GM19397 (cell line): ENCODE measurements at regions not wholly inside any gene's neighbourhood (a gene's known extent, or its start where the extent isn't known, plus 50 kb on each side); places are given as distances from the start of the nearest gene placed in this dataset.

Experiments used
- ATAC-seq: cut with Tn5 transposase; IDR thresholded peaks from one replicate; pipeline ENCODE4 v1.9.1; 2021; ENCODE audit warnings: mild to moderate bottlenecking, moderate library complexity; ENCODE audit not compliant: unreplicated experiment

DNA sequence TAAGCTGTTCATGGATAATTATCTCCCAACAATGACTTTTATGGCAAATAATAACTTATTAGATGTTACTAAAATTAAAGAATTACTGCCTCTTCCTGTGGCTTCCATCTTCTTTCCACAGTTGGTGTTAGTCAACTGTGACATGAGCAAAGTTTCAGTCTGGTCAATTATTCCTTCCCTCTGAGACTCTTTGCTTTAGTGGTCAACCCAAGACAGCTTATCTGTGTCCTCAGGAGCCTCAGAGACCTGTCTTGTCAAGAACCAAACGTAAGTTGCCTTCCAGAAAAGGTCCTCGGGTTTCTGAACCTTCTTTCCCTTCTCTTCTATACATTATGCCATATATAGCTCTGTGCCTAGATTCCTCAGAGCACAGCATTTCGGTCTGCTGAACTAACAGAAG is 263.2 kb upstream of the ZP4 start:
- no peak for ATAC-seq

DNA sequence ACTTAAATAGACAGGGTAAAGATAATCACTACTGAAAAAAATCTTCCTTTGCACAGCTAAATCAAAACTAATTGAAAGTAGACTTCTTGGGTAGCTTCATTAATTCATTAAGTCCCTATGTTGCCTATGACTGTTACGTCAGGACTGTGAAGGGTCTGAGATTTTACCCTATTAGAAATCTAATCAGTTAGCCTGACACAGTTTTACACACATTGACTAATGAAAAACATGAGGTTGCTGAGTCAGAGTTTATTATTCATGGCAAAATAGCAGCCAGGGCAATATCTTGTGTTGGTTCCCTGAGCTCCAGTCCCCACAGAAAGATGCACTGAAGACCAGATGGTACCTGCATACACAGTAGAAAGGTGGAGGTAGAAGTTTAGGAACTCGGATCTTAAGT is 262.5 kb upstream of the ZP4 start:
- no peak for ATAC-seq

DNA sequence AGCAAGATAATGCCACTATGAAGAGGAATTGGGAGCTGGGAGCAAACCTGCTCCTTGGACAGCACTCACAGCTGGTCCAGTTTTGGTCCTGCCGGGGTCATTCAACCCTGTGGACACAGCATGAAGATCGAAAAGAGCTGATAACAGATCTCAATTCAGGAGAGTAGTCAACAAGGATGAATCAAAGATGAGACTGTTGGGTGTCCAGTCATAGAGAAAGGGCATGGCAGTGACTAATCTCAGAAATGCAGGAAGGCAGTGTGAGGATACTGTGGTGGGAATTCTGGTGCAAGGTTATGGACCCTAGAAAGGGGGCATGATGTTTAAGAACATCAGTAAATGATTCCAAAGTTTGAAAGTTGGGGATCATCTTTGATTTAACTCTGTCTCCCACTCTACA is 261.4 kb upstream of the ZP4 start:
- no peak for ATAC-seq

DNA sequence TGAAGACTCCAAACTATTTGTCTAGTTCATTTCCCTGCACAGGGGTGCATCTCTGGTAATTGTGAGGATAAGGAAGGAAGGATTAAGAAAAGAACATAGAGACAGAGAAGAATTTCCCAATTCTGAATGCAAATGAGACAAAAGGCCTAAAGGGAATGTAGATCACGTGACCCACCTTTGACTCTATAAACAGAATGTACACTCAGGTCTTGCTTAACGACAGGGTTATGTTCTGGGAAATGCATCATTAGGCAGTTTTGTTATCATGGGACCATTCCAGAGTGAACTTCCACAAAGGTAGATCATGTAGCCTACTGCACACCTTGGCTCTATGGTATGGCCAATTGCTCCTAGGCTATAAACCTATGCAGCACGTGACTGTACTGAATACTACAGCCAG is 252.3 kb upstream of the ZP4 start:
- ATAC-seq = no peak

DNA sequence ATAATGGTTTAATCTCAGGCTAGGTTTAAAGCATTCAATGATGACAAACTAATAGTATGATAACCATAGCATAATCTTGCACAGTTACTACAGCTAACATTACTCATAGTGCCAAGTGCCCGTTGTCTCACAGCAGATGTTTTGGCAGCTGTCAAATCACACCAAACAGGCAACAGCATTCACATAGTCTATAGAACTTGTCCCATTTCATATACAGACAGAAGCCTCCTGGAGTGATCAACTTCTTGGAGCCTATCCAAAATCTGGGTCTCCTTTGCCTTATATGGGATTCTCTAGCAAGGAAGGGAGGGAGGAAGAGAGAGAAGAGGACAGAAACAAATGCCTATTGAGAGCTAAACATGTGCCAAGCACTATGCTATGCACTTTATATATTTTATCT is 250.6 kb upstream of the ZP4 start:
- no peak for ATAC-seq

- no peak for ATAC-seq
These were observed 249.0 kb upstream of the ZP4 start for GRCh38 chr1:238139713-238140112.

DNA sequence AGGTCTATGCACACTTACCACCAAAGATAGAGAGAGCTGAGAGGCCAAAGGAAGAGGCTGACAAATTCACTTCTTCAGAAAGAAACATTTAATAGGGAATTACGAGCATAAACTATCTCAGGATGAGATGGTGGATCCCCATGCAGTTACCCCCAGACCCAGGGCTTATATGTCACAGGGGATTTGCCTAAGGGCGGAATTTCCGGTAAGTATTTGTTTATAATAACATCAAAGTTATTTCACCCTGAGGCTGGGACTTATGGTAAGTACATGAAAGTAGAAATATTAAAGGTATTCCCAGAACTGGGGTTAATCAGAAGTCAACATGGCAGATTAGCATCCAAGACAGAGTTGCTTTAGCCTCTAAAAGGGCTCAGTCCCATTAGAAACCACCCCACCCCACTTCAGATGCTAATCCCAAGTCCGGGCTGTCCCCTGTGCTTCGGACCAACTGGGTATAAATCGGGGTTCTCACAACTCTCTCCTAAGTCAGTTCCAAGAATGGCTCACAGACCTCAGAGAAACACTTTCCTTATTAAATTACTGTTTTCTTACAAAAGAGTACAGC is 247.4 kb upstream of the ZP4 start:
- ATAC-seq = no peak

DNA sequence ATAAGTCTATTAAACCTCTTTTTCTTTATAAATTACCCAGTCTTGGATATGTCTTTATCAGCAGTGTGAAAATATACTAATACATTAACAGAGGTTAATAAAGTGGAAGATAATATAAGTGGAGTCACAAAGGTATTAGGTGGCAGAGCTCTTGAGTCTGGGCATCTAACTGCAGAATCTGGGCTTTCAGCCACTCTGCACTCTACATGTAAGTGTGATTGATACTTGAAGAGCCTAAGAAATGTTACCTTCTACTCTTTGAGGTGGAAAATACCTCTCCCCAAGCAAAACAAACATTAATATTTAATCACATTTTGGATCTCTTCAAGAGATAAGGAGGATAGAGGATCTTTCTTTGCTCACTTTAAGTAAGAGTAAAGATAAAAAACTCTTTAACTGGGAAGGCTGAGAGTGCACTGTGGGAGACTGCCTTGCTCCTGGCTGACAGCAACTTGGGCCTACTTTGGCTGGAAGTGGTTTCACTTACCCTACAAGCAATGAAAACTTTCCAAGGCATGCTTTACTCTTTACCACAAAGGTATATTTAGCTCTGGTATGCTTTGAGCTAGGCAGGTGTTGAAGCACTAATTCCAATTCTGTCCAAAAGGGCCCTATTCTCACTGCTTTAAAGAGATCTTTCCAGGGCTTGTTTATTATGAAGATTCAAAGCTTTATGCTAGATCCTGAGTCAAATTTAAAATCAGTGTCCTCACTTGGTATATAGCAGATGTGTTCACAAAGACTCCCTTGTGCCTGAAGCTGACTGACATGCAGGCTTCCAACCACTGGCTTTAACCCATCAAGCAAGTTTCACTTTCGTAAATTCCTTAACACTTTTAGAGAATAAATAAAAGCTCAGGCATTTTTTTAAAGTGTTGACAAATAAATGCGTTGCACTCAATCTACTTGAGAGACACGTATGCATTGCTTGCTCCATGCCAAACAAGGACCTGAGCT is 245.3 kb upstream of the ZP4 start:
- no peak for ATAC-seq

DNA sequence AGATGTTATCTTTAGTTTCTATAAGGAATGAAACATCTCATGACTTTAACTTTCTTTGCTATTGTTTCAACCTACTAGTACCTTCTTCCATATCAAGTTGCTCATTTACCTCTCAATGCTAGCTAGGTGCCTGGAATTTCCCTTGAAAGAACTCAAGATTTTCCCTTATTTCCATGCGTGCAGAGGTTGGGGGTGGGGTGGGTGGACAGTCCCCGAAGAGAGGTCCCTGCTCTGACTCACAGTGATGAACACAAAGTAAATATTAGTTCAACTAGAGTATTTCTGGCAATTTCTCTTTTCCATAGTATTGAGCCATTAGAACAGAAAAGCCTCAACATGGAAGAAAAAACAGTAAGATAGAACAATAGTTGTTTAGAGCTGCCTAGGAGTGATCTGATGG is 239.0 kb upstream of the ZP4 start:
- ATAC-seq = no peak

GRCh38 chr1:238123201-238123600 is 232.5 kb upstream of the ZP4 start:
- no peak for ATAC-seq

- no peak for ATAC-seq
These were observed 229.1 kb upstream of the ZP4 start for GRCh38 chr1:238119861-238120260.

DNA sequence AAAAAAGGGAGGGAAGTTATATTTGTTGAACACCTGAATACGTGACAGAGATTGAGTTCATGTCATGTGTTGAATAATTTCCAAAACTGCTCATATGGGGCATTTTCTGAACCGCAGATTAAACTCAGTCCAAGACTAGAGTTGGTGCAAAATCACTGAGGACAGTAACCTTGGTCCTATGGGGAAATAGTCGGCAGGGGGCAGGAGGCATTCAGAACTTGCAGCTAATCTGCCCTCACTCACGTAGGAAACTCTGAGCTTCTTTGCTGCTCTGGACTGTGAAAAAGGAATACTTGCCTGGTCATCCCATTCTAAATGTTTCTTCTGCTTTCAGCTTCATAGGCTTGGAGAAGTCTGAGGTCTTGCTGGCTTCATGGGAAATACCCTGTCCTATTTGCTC is 228.3 kb upstream of the ZP4 start:
- ATAC-seq = no peak

GRCh38 chr1:238115852-238116251 is 225.1 kb upstream of the ZP4 start:
- ATAC-seq = no peak

DNA sequence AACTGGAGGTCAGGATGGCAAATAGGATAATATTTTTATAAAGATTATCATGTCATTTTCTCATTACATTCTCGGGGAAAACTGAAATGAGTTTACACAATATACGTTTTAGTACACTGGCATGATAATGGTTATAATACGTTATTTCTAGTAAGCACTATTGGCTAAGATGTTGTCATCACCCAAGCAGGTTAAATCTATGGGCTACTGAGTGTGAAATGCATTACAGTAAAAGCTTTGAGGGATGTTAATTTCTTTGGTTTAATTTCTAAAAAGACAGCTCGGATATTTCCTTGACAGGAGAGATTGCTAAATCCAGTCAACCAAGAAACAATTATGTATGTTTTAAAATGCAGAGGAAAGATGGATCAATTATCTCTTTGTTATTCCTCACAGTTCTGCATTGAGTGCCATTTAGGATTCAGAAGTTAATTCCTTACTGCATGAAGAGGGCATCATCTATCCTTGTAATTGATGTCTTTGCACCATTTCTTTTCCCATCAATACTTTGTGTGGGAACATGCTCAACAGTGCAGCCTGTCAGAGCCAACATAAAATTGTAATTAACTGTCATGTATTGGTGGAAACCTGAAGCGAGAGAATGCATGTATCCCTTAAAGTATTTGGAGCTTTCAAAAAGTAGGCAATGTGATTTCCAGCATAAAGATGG is 222.4 kb upstream of the ZP4 start:
- ATAC-seq = no peak

DNA sequence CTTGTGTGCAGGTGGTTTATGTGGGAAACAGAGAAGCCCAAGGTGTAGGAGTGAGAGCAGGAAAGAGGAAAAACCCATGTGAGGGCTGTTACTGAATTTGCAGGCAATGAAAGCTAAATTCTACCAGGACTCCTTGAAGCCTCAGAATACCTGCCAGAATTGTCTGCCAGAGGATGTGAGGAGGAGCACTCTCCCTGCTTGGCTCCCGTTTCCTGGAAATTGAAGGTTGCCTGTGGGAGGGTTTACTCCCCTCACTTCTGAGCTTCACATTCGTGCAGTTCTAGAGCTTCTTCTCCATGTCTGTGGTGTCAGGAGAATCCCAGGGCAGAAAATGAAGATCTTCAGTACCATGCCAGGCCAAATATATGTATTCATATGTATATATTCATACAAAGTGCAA is 220.8 kb upstream of the ZP4 start:
- no peak for ATAC-seq

GRCh38 chr1:238111081-238111480 is 220.4 kb upstream of the ZP4 start:
- no peak for ATAC-seq

GRCh38 chr1:238108417-238108816 is 217.7 kb upstream of the ZP4 start:
- ATAC-seq = no peak

DNA sequence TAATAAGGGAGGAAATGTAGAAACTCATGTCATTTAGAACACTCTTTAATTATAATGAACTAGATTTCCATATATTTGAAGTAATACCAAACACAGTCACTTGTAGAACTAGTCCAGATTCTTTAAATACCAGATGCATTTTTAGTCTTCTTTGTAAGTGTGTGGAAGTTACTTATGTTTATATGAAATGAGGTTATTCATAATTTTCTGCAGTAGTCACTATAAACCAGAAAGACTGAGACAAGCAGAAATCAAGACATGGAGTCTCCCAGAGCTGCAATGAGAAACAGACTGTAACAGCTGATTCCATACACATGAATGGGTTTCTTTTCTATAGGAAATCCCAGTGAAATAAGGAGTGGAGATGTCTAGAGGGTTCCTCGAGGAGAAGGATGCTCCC is 216.6 kb upstream of the ZP4 start:
- no peak for ATAC-seq

DNA sequence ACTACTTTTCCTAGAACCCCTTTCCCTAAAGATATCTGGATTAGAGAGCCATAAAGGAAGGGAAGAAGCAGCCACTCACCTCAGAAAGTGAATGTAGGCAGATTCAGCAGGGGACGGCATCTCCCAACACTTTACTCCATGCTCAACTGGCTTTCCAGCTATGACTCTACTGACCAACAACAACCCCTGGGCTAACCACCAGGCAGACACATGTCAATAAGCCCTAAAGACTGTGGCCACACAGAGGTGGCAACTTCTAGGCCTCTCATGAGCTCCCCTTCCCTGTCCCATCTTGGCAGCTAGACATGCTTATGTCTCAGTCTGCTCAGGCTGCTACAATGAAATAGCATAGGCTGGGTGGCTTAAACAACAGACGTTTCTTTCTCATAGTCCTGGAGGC is 214.0 kb upstream of the ZP4 start:
- no peak for ATAC-seq

DNA sequence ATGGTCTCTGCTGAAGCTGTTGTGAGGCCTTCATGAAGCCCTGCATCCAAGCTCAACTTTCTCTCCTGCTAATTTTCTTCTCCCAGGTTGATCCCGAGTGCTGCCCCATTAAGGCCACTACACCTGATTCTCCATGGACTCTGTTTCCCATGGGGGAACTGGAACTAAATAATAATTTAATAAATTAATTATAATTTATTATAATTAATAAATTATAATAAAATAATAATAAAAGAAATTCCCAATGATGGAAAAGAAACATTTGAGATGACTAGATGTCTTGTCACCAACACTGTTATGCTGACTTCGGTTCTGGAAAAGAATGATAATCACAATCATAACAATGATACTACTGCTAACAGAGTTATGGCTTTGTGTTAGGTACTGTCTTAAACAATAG is 211.2 kb upstream of the ZP4 start:
- ATAC-seq = no peak

- no peak for ATAC-seq
These were observed 209.1 kb upstream of the ZP4 start for GRCh38 chr1:238099871-238100270.

DNA sequence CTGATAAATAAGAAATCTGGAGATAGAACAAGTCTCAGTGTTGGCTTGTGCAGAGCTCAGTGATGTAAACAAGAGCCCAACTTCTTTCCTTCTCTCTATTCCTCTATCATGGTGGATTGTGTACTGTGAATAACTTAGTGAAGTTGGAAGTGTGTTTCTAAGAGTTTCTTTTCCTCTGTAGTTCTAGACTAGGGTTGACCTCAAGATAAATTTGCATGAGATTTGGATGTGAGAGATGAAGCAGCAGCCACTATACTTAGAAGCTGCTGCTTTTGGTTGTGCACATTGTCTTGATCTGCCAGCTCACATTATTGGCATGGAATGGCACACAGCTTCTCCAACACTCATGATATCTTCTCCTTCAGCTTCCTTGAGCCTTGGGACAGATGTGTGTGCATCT is 198.9 kb upstream of the ZP4 start:
- ATAC-seq = no peak
